SK-N-SH treated with all-trans-retinoic acid at 6 μM for 48 hours (cell line): ENCODE measurements at regions not wholly inside any gene's neighbourhood (a gene's known extent, or its start where the extent isn't known, plus 50 kb on each side); places are given as distances from the start of the nearest gene placed in this dataset.

ENCODE experiments used
- ATAC-seq: fragments of 200-7000 bp; cut with Tn5 transposase; 3 replicates; pipeline ENCODE4 v1.9.1; 2020; ENCODE audit warnings: mild to moderate bottlenecking, moderate library complexity
- ARNTL ChIP-seq: fragments of 450-650 bp; formaldehyde crosslinking; IDR thresholded peaks from 2 replicates; pipeline ENCODE4 v1.5.0; 2020; ENCODE audit warnings: low read depth, mild to moderate bottlenecking, moderate library complexity, borderline replicate concordance
- BACH2 ChIP-seq: fragments of 250-450 bp; sonication (Bioruptor Pico); IDR thresholded peaks from 2 replicates; pipeline ENCODE4 v1.9.0; 2021; ENCODE audit warnings: mild to moderate bottlenecking, borderline replicate concordance
- CREB5 ChIP-seq: fragments of 250-450 bp; sonication (Bioruptor Pico); IDR thresholded peaks from 2 replicates; pipeline ENCODE4 v1.5.1; 2020; ENCODE audit warnings: low read depth, mild to moderate bottlenecking, moderate library complexity
- CSDC2 ChIP-seq: fragments of 250-450 bp; sonication (Bioruptor Pico); IDR thresholded peaks from 2 replicates; pipeline ENCODE4 v1.5.0; 2020; ENCODE audit warnings: mild to moderate bottlenecking, moderate library complexity
- CSRNP3 ChIP-seq: fragments of 250-450 bp; sonication (Bioruptor Pico); IDR thresholded peaks from 2 replicates; pipeline ENCODE4 v1.5.1; 2021; ENCODE audit warnings: mild to moderate bottlenecking, moderate library complexity
- ESRRG ChIP-seq: fragments of 250-450 bp; sonication (Bioruptor Pico); IDR thresholded peaks from 2 replicates; pipeline ENCODE4 v1.6.1; 2021; ENCODE audit warnings: mild to moderate bottlenecking
- GLIS3 ChIP-seq: fragments of 250-450 bp; sonication (Bioruptor Pico); IDR thresholded peaks from 2 replicates; pipeline ENCODE4 v1.5.0; 2020; ENCODE audit warnings: mild to moderate bottlenecking, moderate library complexity
- ISL1 ChIP-seq: fragments of 250-450 bp; sonication (Bioruptor Pico); IDR thresholded peaks from 2 replicates; pipeline ENCODE4 v2.1.2; 2022; ENCODE audit warnings: mild to moderate bottlenecking, moderate library complexity
- OSR1 ChIP-seq: fragments of 250-450 bp; sonication (Bioruptor Pico); IDR thresholded peaks from 2 replicates; pipeline ENCODE4 v1.8.0; 2022; ENCODE audit warnings: moderate library complexity, mild to moderate bottlenecking, inconsistent platforms
- PATZ1 ChIP-seq: fragments of 250-450 bp; sonication (Bioruptor Pico); IDR thresholded peaks from 2 replicates; pipeline ENCODE4 v1.8.0; 2020; ENCODE audit warnings: mild to moderate bottlenecking, moderate library complexity, borderline replicate concordance
- PPARA ChIP-seq: fragments of 250-450 bp; sonication (Bioruptor Pico); IDR thresholded peaks from 2 replicates; pipeline ENCODE4 v1.5.0; 2020; ENCODE audit warnings: mild to moderate bottlenecking, borderline replicate concordance
- RARB ChIP-seq: fragments of 250-450 bp; sonication (Bioruptor Pico); IDR thresholded peaks from 2 replicates; pipeline ENCODE4 v1.8.0; 2021; ENCODE audit warnings: mild to moderate bottlenecking, moderate library complexity
- SNAI2 ChIP-seq: fragments of 250-450 bp; sonication (Bioruptor Pico); IDR thresholded peaks from 2 replicates; pipeline ENCODE4 v1.5.0; 2020; ENCODE audit warnings: mild to moderate bottlenecking, moderate library complexity
- TCF4 ChIP-seq: fragments of 250-450 bp; sonication (Bioruptor Pico); IDR thresholded peaks from 2 replicates; pipeline ENCODE4 v1.8.0; 2021; ENCODE audit warnings: mild to moderate bottlenecking, moderate library complexity, borderline replicate concordance
- TOX ChIP-seq: fragments of 250-450 bp; sonication (Bioruptor Pico); IDR thresholded peaks from 2 replicates; pipeline ENCODE4 v1.8.0; 2021; ENCODE audit warnings: mild to moderate bottlenecking, moderate library complexity, borderline replicate concordance
- ZC3H10 ChIP-seq: fragments of 250-450 bp; sonication (Bioruptor Pico); IDR thresholded peaks from 2 replicates; pipeline ENCODE4 v1.5.1; 2021; ENCODE audit warnings: mild to moderate bottlenecking, moderate library complexity
- ZFP3 ChIP-seq: fragments of 250-450 bp; sonication (Bioruptor Pico); IDR thresholded peaks from 2 replicates; pipeline ENCODE4 v1.5.0; 2020; ENCODE audit warnings: mild to moderate bottlenecking, moderate library complexity
- ZFP30 ChIP-seq: fragments of 450-650 bp; formaldehyde crosslinking; IDR thresholded peaks from 2 replicates; pipeline ENCODE4 v1.5.0; 2022; ENCODE audit warnings: mild to moderate bottlenecking, moderate library complexity
- ZNF565 ChIP-seq: fragments of 450-650 bp; formaldehyde crosslinking; conservative IDR thresholded peaks from 2 replicates; pipeline ENCODE4 v1.5.0; 2020; ENCODE audit warnings: low read depth, mild to moderate bottlenecking, moderate library complexity
- ZNF70 ChIP-seq: fragments of 450-650 bp; formaldehyde crosslinking; IDR thresholded peaks from 2 replicates; pipeline ENCODE4 v1.5.0; 2020; ENCODE audit warnings: mild to moderate bottlenecking, moderate library complexity
- ZNF8 ChIP-seq: fragments of 450-650 bp; formaldehyde crosslinking; IDR thresholded peaks from 2 replicates; pipeline ENCODE4 v1.5.0; 2020; ENCODE audit warnings: mild to moderate bottlenecking, moderate library complexity
- TF ChIP-seq, protein P1 (sequence below): fragments of 250-450 bp; sonication (Bioruptor Pico); IDR thresholded peaks from 2 replicates; pipeline ENCODE4 v1.5.0; 2020; ENCODE audit warnings: mild to moderate bottlenecking, moderate library complexity
- TF ChIP-seq, protein P2 (sequence below): fragments of 250-450 bp; sonication (Bioruptor Pico); IDR thresholded peaks from 2 replicates; pipeline ENCODE4 v1.8.0; 2021; ENCODE audit warnings: low read depth, mild to moderate bottlenecking, moderate library complexity, borderline replicate concordance

GRCh38 chr6:18062733-18063132 lies 59.7 kb downstream of the NHLRC1 start:
- TF ChIP-seq ISL1 (CRISPR knock-in tag) (no peak), ZC3H10 (CRISPR knock-in tag) (no peak)
- no peak for ATAC-seq

- TF ChIP-seq TOX (CRISPR knock-in tag) = no peak
- no peak for TF ChIP-seq CSDC2 (CRISPR knock-in tag)
- no peak for TF ChIP-seq ISL1 (CRISPR knock-in tag)
- no peak for TF ChIP-seq ESRRG
- TF ChIP-seq OSR1 = no peak
- TF ChIP-seq SNAI2 (CRISPR knock-in tag) = no peak
- TF ChIP-seq, protein P1, sequence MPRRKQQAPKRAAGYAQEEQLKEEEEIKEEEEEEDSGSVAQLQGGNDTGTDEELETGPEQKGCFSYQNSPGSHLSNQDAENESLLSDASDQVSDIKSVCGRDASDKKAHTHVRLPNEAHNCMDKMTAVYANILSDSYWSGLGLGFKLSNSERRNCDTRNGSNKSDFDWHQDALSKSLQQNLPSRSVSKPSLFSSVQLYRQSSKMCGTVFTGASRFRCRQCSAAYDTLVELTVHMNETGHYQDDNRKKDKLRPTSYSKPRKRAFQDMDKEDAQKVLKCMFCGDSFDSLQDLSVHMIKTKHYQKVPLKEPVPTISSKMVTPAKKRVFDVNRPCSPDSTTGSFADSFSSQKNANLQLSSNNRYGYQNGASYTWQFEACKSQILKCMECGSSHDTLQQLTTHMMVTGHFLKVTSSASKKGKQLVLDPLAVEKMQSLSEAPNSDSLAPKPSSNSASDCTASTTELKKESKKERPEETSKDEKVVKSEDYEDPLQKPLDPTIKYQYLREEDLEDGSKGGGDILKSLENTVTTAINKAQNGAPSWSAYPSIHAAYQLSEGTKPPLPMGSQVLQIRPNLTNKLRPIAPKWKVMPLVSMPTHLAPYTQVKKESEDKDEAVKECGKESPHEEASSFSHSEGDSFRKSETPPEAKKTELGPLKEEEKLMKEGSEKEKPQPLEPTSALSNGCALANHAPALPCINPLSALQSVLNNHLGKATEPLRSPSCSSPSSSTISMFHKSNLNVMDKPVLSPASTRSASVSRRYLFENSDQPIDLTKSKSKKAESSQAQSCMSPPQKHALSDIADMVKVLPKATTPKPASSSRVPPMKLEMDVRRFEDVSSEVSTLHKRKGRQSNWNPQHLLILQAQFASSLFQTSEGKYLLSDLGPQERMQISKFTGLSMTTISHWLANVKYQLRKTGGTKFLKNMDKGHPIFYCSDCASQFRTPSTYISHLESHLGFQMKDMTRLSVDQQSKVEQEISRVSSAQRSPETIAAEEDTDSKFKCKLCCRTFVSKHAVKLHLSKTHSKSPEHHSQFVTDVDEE (CRISPR knock-in tag) = no peak
- TF ChIP-seq GLIS3 = no peak
- TF ChIP-seq ZNF565 = no peak
- no peak for TF ChIP-seq ZC3H10 (CRISPR knock-in tag)
- TF ChIP-seq RARB (CRISPR knock-in tag) = no peak
- TF ChIP-seq ZFP3 (CRISPR knock-in tag) = no peak
- no peak for TF ChIP-seq ZNF8 (CRISPR knock-in tag)
- no peak for TF ChIP-seq ARNTL (CRISPR knock-in tag)
- TF ChIP-seq CSRNP3 (CRISPR knock-in tag) = no peak
- TF ChIP-seq ZFP30 (CRISPR knock-in tag) = no peak
- no peak for ATAC-seq
These were observed 64.0 kb downstream of the NHLRC1 start for GRCh38 chr6:18058429-18058828.

- no peak for TF ChIP-seq ZC3H10 (CRISPR knock-in tag)
- TF ChIP-seq ISL1 (CRISPR knock-in tag) = no peak
- TF ChIP-seq PATZ1 = no peak
- no peak for TF ChIP-seq CSDC2 (CRISPR knock-in tag)
- TF ChIP-seq BACH2 (CRISPR knock-in tag) = no peak
- TF ChIP-seq ZNF565 = no peak
- TF ChIP-seq ESRRG = no peak
- TF ChIP-seq PPARA (CRISPR knock-in tag) = no peak
- TF ChIP-seq, protein P2, sequence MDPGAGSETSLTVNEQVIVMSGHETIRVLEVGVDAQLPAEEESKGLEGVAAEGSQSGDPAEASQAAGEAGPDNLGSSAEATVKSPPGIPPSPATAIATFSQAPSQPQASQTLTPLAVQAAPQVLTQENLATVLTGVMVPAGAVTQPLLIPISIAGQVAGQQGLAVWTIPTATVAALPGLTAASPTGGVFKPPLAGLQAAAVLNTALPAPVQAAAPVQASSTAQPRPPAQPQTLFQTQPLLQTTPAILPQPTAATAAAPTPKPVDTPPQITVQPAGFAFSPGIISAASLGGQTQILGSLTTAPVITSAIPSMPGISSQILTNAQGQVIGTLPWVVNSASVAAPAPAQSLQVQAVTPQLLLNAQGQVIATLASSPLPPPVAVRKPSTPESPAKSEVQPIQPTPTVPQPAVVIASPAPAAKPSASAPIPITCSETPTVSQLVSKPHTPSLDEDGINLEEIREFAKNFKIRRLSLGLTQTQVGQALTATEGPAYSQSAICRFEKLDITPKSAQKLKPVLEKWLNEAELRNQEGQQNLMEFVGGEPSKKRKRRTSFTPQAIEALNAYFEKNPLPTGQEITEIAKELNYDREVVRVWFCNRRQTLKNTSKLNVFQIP = no peak
- TF ChIP-seq CSRNP3 (CRISPR knock-in tag) = no peak
- TF ChIP-seq, protein P1 (CRISPR knock-in tag) = no peak
- no peak for TF ChIP-seq ZNF8 (CRISPR knock-in tag)
- TF ChIP-seq SNAI2 (CRISPR knock-in tag) = no peak
- no peak for TF ChIP-seq ARNTL (CRISPR knock-in tag)
- TF ChIP-seq TOX (CRISPR knock-in tag) = no peak
- TF ChIP-seq ZFP3 (CRISPR knock-in tag) = no peak
- TF ChIP-seq CREB5 (CRISPR knock-in tag) = no peak
- no peak for TF ChIP-seq ZNF70 (CRISPR knock-in tag)
- TF ChIP-seq TCF4 = no peak
- TF ChIP-seq GLIS3 = no peak
- no peak for ATAC-seq
These were observed 66.6 kb downstream of the NHLRC1 start for GRCh38 chr6:18055714-18056382.
